Peyer's patch (tissue), 4 donors: ENCODE measurements at regions not wholly inside any gene's neighbourhood (a gene's known extent, or its start where the extent isn't known, plus 50 kb on each side); places are given as distances from the start of the nearest gene placed in this dataset.

ENCODE experiments used
- POLR2A ChIP-seq, 2 donors: fragments of 450-650 bp; IDR thresholded peaks; one replicate each; pipeline ENCODE4 v1.5.1; 2017; ENCODE audit warnings: antibody characterized with exemption in 2 of 2, mild to moderate bottlenecking in 2 of 2, moderate library complexity in 2 of 2
- TF ChIP-seq, protein P1 (sequence below), 6 experiments: fragments of 450-650 bp in 4 of 6; fragments of 200-600 bp in 2 of 6; sonication (generic) in 1 of 6; IDR thresholded peaks; one replicate each; pipeline ENCODE4 v1.5.1; 2017 to 2019; ENCODE audit warnings: antibody characterized with exemption in 6 of 6, mild to moderate bottlenecking in 3 of 6, moderate library complexity in 1 of 6

DNA sequence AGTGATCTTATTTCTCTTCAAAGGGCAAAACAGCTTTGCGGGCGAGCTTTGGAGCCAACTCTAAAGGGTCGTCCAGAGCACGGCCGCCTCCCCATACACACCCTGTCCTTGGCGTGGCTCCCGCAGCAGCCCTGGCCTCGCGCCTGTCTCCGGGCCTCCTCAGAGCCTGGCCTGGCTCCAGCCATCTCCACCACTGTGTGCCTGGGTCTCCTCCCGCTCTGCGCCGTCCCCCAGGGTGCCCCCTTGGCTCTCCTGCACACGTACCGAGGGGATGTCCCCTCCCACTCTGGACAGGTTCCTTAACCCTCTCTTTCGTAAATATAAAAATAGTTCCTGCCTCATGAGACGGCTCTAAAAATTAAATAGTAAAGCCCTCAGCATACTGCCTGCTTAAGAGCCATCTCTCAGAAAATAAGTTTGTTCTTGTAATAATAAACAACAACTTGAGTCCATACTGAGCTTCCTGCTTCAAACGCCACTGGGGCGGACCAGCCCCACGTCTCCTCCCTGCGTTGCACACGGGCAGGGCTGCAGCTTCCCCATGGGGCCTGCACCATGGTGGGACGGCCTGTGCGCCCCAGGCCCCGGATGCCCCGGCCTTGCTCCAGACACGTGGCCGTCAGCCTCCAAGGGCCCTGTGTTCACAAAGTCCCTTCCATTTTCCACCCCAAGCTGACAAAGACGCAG lies 226.2 kb downstream of the TTLL2 start:
- TF ChIP-seq, protein P1, sequence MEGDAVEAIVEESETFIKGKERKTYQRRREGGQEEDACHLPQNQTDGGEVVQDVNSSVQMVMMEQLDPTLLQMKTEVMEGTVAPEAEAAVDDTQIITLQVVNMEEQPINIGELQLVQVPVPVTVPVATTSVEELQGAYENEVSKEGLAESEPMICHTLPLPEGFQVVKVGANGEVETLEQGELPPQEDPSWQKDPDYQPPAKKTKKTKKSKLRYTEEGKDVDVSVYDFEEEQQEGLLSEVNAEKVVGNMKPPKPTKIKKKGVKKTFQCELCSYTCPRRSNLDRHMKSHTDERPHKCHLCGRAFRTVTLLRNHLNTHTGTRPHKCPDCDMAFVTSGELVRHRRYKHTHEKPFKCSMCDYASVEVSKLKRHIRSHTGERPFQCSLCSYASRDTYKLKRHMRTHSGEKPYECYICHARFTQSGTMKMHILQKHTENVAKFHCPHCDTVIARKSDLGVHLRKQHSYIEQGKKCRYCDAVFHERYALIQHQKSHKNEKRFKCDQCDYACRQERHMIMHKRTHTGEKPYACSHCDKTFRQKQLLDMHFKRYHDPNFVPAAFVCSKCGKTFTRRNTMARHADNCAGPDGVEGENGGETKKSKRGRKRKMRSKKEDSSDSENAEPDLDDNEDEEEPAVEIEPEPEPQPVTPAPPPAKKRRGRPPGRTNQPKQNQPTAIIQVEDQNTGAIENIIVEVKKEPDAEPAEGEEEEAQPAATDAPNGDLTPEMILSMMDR (IDR thresholded peaks at IDR 0.05), result no peak
- TF ChIP-seq POLR2A (IDR thresholded peaks at IDR 0.05), result no peak
